K562 (cell line): ENCODE measurements at regions not wholly inside any gene's neighbourhood (a gene's known extent, or its start where the extent isn't known, plus 50 kb on each side); places are given as distances from the start of the nearest gene placed in this dataset.

Experiments used
- ATAC-seq: fragments of 200-7000 bp; cut with Tn5 transposase; 3 replicates; pipeline ENCODE4 v1.9.1; 2020; ENCODE audit warnings: moderate library complexity
- BruUV-seq: library from RNA; stranded (reverse); fragments of 400-500 nt; replicated peaks from 2 replicates; lab custom pipeline; 2021; lab: Mats Ljungman, UMichigan
- CTCF ChIA-PET: fragments of 300-600 bp; formaldehyde crosslinking; extraction: SDS; loops from one replicate; lab custom pipeline; 2021; ENCODE audit warnings: low intra/inter-chr PET ratio; lab: Yijun Ruan, JAX
- POLR2A ChIA-PET: fragments of 300-600, 350-650 bp; sonication (Branson Sonifier 250); formaldehyde crosslinking; extraction: SDS; loops from one replicate; lab custom pipeline; 2021; ENCODE audit warnings: antibody characterized with exemption, inconsistent platforms; lab: Yijun Ruan, JAX
- DNase-seq, 4 experiments: peaks; one replicate each; pipeline versions ENCODE4 v3.0.0 to v3.0.0-alpha.2; 2011 to 2018; ENCODE audit warnings: low spot score in 3 of 4, mixed read lengths in 3 of 4; ENCODE audit errors: extremely low read depth in 1 of 4
- FAIRE-seq: peaks from 2 replicates; lab custom pipeline; 2011; peaks lifted over from hg19 to GRCh38; lab: Jason Lieb, UNC
- H2AFZ ChIP-seq: 2 replicates; pipeline ENCODE4 v1.6.0; 2011; ENCODE audit warnings: low read depth, low read length, control low read depth, inconsistent platforms
- H3K27ac ChIP-seq: fragments of 200-600 bp; 3 replicates; pipeline ENCODE4 v1.8.0; 2011; ENCODE audit warnings: low read depth, mild to moderate bottlenecking, control low read depth, inconsistent platforms, low read length, moderate library complexity, mixed read lengths; ENCODE audit errors: extremely low read depth
- H3K27me3 ChIP-seq, 2 experiments: fragments of 300-600 bp in 1 of 2; 2 replicates in 1 of 2; 3 replicates in 1 of 2; pipeline versions ENCODE4 v1.6.0 to v1.8.0; 2011; ENCODE audit warnings: inconsistent platforms in 2 of 2, low read length in 2 of 2, mild to moderate bottlenecking in 1 of 2, mixed read lengths in 1 of 2, moderate library complexity in 1 of 2; ENCODE audit not compliant: control insufficient read depth in 2 of 2, insufficient read depth in 2 of 2
- H3K36me3 ChIP-seq: fragments of 300-600 bp; 3 replicates; pipeline ENCODE4 v1.8.0; 2011; ENCODE audit warnings: mild to moderate bottlenecking, low read length, inconsistent platforms; ENCODE audit not compliant: control insufficient read depth, insufficient read depth
- H3K4me1 ChIP-seq, 2 experiments: fragments of 200-600 bp in 1 of 2; replicated peaks in 1 of 2; 2 replicates in 1 of 2; 3 replicates in 1 of 2; pipeline versions ENCODE4 v1.5.1 to v1.8.0; 2011; ENCODE audit warnings: inconsistent platforms in 2 of 2, low read length in 2 of 2, mild to moderate bottlenecking in 1 of 2, mixed read lengths in 1 of 2, moderate library complexity in 1 of 2; ENCODE audit not compliant: control insufficient read depth in 2 of 2, insufficient read depth in 2 of 2
- H3K4me2 ChIP-seq: 2 replicates; pipeline ENCODE4 v1.6.1; 2011; ENCODE audit warnings: low read length, control low read depth, inconsistent platforms, mixed read lengths; ENCODE audit not compliant: insufficient read depth
- H3K4me3 ChIP-seq: fragments of 200-600 bp; sonication (generic), shearing (Covaris generic); 2 replicates; pipeline ENCODE4 v1.5.1; 2016; ENCODE audit warnings: control low read depth, inconsistent platforms
- H3K79me2 ChIP-seq: fragments of 200-600 bp; 3 replicates; pipeline ENCODE4 v1.8.0; 2011; ENCODE audit warnings: low read length, inconsistent platforms; ENCODE audit not compliant: control insufficient read depth, insufficient read depth
- H3K9ac ChIP-seq, 2 experiments: 2 replicates each; pipeline versions ENCODE4 v1.6.0 to v1.6.1; 2011; ENCODE audit warnings: low read depth in 2 of 2, low read length in 2 of 2, control low read depth in 1 of 2, inconsistent platforms in 1 of 2, mild to moderate bottlenecking in 1 of 2, mixed read lengths in 1 of 2; ENCODE audit not compliant: insufficient read depth in 1 of 2
- H3K9me1 ChIP-seq: one replicate; pipeline ENCODE4 v1.6.0; 2011; ENCODE audit warnings: inconsistent platforms, mild to moderate bottlenecking, low read length, moderate library complexity; ENCODE audit not compliant: control insufficient read depth, insufficient read depth
- H3K9me3 ChIP-seq: replicated peaks from 2 replicates; pipeline ENCODE4 v1.5.1; 2011; ENCODE audit warnings: low read depth, low read length, inconsistent platforms; ENCODE audit not compliant: control insufficient read depth, insufficient read depth
- H4K20me1 ChIP-seq: replicated peaks from 2 replicates; pipeline ENCODE4 v1.6.1; 2011; ENCODE audit warnings: low read length, inconsistent platforms, mixed read lengths; ENCODE audit not compliant: control insufficient read depth, insufficient read depth
- BDP1 ChIP-seq: IDR thresholded peaks from 3 replicates; pipeline ENCODE4 v1.6.1; 2011; ENCODE audit not compliant: insufficient read length, insufficient read depth
- CBX5 ChIP-seq: IDR thresholded peaks from 2 replicates; pipeline ENCODE4 v1.6.1; 2014; ENCODE audit warnings: low read depth, borderline replicate concordance
- FOXA1 ChIP-seq: fragments of 450-650 bp; IDR thresholded peaks from 2 replicates; pipeline ENCODE4 v1.6.1; 2016; ENCODE audit warnings: mild to moderate bottlenecking, borderline replicate concordance
- SRSF3 ChIP-seq: fragments of 200-400 bp; formaldehyde crosslinking; IDR thresholded peaks from 2 replicates; pipeline ENCODE4 v1.6.1; 2016; ENCODE audit warnings: mild to moderate bottlenecking, low read length, moderate library complexity; ENCODE audit not compliant: insufficient read depth
- SRSF7 ChIP-seq: fragments of 200-400 bp; formaldehyde crosslinking; optimal IDR thresholded peaks from 2 replicates; pipeline ENCODE3; 2017; ENCODE audit warnings: mild to moderate bottlenecking, low read depth, low read length
- STAT5A ChIP-seq: IDR thresholded peaks from 2 replicates; pipeline ENCODE4 v1.6.1; 2012; ENCODE audit warnings: low read length, inconsistent platforms, borderline replicate concordance
- ZFP1 ChIP-seq: fragments of 450-650 bp; formaldehyde crosslinking; IDR thresholded peaks from 2 replicates; pipeline ENCODE4 v1.4.0; 2020; ENCODE audit warnings: mild to moderate bottlenecking, mixed read lengths
- ZNF408 ChIP-seq: fragments of 250-450 bp; sonication (Bioruptor Pico); IDR thresholded peaks from 2 replicates; pipeline ENCODE4 v1.4.0; 2020; ENCODE audit warnings: low read depth, mild to moderate bottlenecking, moderate library complexity
- in situ Hi-C: fragments of 300-500 bp; cut with MboI; formaldehyde crosslinking; loops from 4 replicates; pipeline ENCODE4 v1.15.0; 2018; ENCODE audit warnings: inconsistent platforms, mixed read lengths
- intact Hi-C: fragments of 100-400 bp; cut with micrococcal nuclease; formaldehyde crosslinking; loops from 2 replicates; pipeline ENCODE4 v1.14.2; 2022
- TF ChIP-seq, protein P1 (sequence below): fragments of 450-650 bp; IDR thresholded peaks from 2 replicates; pipeline ENCODE4 v1.6.1; 2016; ENCODE audit warnings: missing biosample characterization, missing genetic modification characterization

DNA sequence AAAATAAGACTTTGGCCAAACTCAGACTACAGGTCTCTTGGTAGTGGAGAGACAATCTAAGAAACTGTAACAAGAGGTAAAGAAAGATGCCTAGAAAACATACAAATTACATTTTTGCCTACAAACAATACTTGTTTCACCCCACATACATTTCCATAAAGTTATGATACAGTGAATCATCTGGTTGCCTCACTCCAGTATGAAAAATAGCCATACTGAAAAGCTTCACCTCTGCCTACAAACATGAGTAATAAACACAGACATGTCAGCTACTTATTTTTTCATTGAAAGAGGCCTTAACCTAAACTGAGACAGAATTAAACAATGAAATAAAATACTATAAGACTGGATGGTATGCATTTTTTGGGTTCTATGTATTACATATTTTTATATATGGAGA, 1463.0 kb downstream of the FAM181B start:
- no peak overlapping the region for H3K27ac ChIP-seq
- FAIRE-seq (no peak), DNase-seq (no peak), ATAC-seq (no peak)
- H3K9me1 ChIP-seq = no peaks in the 10 kb centered on the region
- intact Hi-C loops (no loop called here), in situ Hi-C loops (no loop called here)
- no peaks in the 10 kb centered on the region for H3K27me3 ChIP-seq
- H3K79me2 ChIP-seq = no peaks in the 10 kb centered on the region
- no peaks in the 10 kb centered on the region for H4K20me1 ChIP-seq
- no peak overlapping the region for H3K4me2 ChIP-seq
- no peaks in the 10 kb centered on the region for H3K36me3 ChIP-seq
- POLR2A ChIA-PET = no interaction called here
- BruUV-seq = no TSS peak
- TF ChIP-seq, protein P1, sequence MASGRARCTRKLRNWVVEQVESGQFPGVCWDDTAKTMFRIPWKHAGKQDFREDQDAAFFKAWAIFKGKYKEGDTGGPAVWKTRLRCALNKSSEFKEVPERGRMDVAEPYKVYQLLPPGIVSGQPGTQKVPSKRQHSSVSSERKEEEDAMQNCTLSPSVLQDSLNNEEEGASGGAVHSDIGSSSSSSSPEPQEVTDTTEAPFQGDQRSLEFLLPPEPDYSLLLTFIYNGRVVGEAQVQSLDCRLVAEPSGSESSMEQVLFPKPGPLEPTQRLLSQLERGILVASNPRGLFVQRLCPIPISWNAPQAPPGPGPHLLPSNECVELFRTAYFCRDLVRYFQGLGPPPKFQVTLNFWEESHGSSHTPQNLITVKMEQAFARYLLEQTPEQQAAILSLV = no peak
- no peak for TF ChIP-seq STAT5A
- no peak for TF ChIP-seq FOXA1
- no peak for TF ChIP-seq SRSF3
- no peak for TF ChIP-seq CBX5
- TF ChIP-seq BDP1 = no peak
- no peak for TF ChIP-seq ZNF408 (CRISPR knock-in tag)
- TF ChIP-seq SRSF7 = no peak
- TF ChIP-seq ZFP1 (CRISPR knock-in tag) = no peak
- H2AFZ ChIP-seq = no peak overlapping the region
- H3K4me3 ChIP-seq = no peak overlapping the region
- 0 out of 2 replicates have a peak, but pooled peaks cover 1% of the 10 kb centered on the region for H3K9me3 ChIP-seq
- H3K4me1 ChIP-seq = no peaks in the 10 kb centered on the region
- CTCF ChIA-PET = no interaction called here
- H3K9ac ChIP-seq = no peak overlapping the region
